HG03103 (cell line): ENCODE measurements at regions not wholly inside any gene's neighbourhood (a gene's known extent, or its start where the extent isn't known, plus 50 kb on each side); places are given as distances from the start of the nearest gene placed in this dataset.
"Not testable (repeated sequence)": the region's sequence is repeated elsewhere in the genome, so short reads cannot be mapped to it uniquely, and the experiment has no call there.

ENCODE experiments used
- ATAC-seq: cut with Tn5 transposase; IDR thresholded peaks from one replicate; pipeline ENCODE4 v1.9.1; 2021; ENCODE audit warnings: low read depth; ENCODE audit not compliant: unreplicated experiment

DNA sequence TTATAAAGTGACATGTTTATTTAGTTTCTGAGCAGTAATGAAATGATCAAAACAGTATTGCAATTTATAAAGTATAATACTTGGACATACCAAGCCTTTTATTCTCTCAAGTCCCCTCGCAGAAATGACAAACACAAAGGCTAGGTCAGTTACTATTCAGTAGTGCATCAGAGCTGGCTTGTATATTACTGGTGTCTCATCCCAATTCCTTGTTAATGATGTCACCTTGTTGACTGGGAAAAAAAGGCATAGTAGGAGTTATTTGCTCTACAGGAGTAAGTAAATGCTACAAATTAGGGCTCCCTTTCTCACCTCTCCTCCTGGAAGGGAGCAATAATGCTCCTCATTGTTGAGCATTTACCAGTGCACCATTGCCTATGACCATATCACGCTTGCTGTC lies 317.6 kb downstream of the CHL1 start:
- ATAC-seq, result no peak

GRCh38 chr3:519026-519425 lies 322.5 kb downstream of the CHL1 start:
- no peak for ATAC-seq

DNA sequence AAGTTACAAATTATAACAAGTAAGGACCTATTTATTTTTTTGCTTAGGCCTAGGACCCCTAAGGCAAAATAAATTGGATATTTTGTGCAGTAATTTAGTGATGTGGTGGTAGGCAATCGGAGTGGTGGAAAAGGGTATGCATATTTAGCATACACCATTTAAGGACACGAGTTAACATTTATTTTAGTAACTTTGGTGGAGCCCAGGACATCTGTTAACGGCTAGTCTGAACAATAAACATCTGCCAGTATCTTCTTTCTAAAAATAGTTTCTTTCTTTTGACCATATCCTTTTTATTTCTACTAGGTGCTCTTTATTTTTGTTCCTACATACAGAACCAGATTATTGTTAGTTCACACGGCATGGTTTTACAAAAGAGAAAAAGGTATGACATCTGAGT lies 326.3 kb downstream of the CHL1 start:
- ATAC-seq, result no peak

GRCh38 chr3:525415-525814 lies 328.9 kb downstream of the CHL1 start:
- no peak for ATAC-seq

GRCh38 chr3:535566-536416 lies 339.2 kb downstream of the CHL1 start:
- ATAC-seq, result no peak

DNA sequence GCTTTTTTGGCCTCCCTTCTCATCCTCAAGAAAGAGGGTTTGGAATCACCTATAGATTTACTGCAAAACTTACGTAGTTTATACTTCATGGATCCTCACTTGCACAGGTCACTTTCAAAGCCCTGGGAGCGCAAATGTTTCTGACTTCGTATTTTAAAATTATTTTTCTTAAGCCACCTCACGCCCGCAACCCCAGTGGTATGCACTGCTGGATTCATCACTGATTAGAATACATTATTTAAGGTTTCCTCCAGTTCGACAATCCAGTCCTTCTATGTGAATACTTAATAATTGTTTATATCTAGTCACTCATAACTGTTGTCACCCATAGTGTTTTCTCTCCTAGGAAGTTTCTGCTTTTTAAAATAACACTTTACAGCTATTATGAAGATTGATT lies 339.9 kb downstream of the CHL1 start:
- ATAC-seq, result no peak

GRCh38 chr3:541062-541801 lies 344.7 kb downstream of the CHL1 start:
- no peak for ATAC-seq

GRCh38 chr3:542021-542420 lies 345.5 kb downstream of the CHL1 start:
- no peak for ATAC-seq

DNA sequence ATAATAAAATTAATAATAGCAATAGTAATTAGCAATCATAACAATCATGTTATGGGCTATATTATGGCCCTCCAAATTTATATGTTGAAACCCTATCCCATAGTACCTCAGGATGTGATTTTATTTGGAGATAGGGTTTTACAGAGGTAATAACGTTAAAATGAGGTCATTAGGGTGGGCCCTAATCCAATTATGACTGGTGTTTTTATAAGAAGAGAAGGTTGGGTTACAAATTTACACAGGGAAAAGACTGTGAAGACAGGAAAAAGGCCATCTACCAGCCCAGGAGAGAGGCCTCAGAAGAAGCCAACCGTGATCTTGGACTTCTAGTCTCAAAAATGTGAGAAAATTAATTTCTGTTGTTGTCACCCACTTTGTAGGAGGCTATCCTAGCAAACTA lies 353.1 kb downstream of the CHL1 start:
- no peak for ATAC-seq

GRCh38 chr3:550471-550870 lies 353.9 kb downstream of the CHL1 start:
- ATAC-seq, result no peak

GRCh38 chr3:557972-558371 lies 361.4 kb downstream of the CHL1 start:
- peak; percentile 82 for ATAC-seq

GRCh38 chr3:567488-568185 lies 371.1 kb downstream of the CHL1 start:
- no peak for ATAC-seq

DNA sequence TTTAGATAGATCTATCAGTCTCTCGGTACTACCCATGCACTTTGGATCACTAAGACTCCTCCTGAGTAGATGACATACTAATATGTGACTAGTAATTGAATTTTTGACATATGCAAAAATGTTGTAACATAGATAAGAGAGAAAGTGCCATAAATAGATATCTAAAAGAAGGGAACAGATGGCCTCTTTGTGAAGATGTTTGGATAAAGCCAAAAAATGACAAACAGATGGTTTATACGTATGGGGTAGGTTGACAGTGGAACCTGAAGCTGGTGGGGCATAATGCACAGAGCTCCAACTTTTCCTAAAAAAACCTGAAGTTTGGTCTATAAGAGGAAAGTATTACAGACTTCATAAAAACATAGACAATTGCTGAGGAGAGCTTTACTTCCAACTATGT lies 383.0 kb downstream of the CHL1 start:
- not testable (repeated sequence) for ATAC-seq

GRCh38 chr3:589066-589465 lies 392.5 kb downstream of the CHL1 start:
- ATAC-seq, result not testable (repeated sequence)

- ATAC-seq, result not testable (repeated sequence)
Observed at GRCh38 chr3:597304-597703, 400.7 kb downstream of the CHL1 start.

- ATAC-seq, result not testable (repeated sequence)
Observed at GRCh38 chr3:597746-598145, 401.2 kb downstream of the CHL1 start.

- not testable (repeated sequence) for ATAC-seq
Observed at GRCh38 chr3:607480-607879, 410.9 kb downstream of the CHL1 start.

GRCh38 chr3:621714-622113 lies 425.2 kb downstream of the CHL1 start:
- no peak for ATAC-seq

GRCh38 chr3:622314-622713 lies 425.8 kb downstream of the CHL1 start:
- ATAC-seq, result no peak

DNA sequence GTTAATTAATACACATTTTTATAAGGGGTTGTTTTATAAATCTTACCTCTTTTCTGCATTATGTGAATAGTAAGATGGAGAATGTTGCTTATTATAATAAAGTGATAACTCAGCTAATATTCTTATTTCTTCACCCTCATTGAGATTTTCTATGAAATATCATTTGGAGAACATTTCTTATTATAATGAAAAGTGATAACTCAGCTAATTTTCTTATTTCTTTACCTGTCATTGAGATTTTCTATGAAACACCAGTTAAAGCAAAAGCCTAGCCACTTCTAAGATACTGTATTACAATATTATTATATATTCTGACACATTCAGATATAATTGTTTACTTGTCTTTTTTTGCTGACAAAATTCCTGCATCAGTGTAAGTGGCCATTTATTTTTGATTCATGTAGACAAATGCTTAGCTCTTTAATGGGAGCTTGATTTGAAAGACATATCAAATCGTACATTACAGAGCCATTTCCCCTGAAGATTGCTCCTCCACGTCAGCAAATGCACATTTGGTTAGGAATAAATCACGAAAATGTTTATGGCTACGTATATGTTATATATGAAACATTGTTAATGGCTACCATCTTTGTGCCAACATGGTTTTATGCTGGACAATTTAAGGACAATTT lies 427.5 kb downstream of the CHL1 start:
- ATAC-seq, result no peak
